BLaER1 treated with 17β-estradiol and CSF1 and Interleukin-3, amounts not matched to agents 10 nM and 100 nM (cell line): ENCODE measurements at regions not wholly inside any gene's neighbourhood (a gene's known extent, or its start where the extent isn't known, plus 50 kb on each side); places are given as distances from the start of the nearest gene placed in this dataset.

Experiments used
- H3K27ac ChIP-seq, 11 experiments: shearing (Covaris generic); formaldehyde crosslinking; 2 replicates each; pipeline ENCODE4 v1.8.1; 2022
- H3K27me3 ChIP-seq, 11 experiments: shearing (Covaris generic); formaldehyde crosslinking; 2 replicates each; pipeline ENCODE4 v1.8.1; 2022
- H3K36me3 ChIP-seq, 11 experiments: shearing (Covaris generic); formaldehyde crosslinking; 2 replicates each; pipeline ENCODE4 v1.8.1; 2022
- H3K4me1 ChIP-seq, 10 experiments: shearing (Covaris generic); formaldehyde crosslinking; 2 replicates each; pipeline ENCODE4 v1.8.1; 2022
- H3K4me2 ChIP-seq, 11 experiments: shearing (Covaris generic); formaldehyde crosslinking; 2 replicates each; pipeline ENCODE4 v1.8.1; 2022
- H3K4me3 ChIP-seq, 10 experiments: shearing (Covaris generic); formaldehyde crosslinking; 2 replicates each; pipeline ENCODE4 v1.8.1; 2022
- H3K9ac ChIP-seq, 11 experiments: shearing (Covaris generic); formaldehyde crosslinking; 2 replicates each; pipeline ENCODE4 v1.8.1; 2022
- H3K9me3 ChIP-seq, 11 experiments: shearing (Covaris generic); formaldehyde crosslinking; replicated peaks in 1 of 11; 2 replicates each; pipeline ENCODE4 v1.8.1; 2022
- H4K20me1 ChIP-seq, 11 experiments: shearing (Covaris generic); formaldehyde crosslinking; 2 replicates each; pipeline ENCODE4 v1.8.1; 2022
- Cebpa-rat ChIP-seq, 11 experiments: shearing (Covaris generic); IDR thresholded peaks; 2 replicates each; pipeline ENCODE4 v1.8.1; 2022

- Histone ChIP-seq H3K27ac (no peak overlapping the region), H4K20me1 (no peaks in the 10 kb centered on the region), H3K4me1 (peaks cover 0 to 8% (median 0%) of the 10 kb centered on the region in 10 experiments; a peak in 4 of 20 replicates), H3K9ac (no peak overlapping the region), H3K27me3 (no peaks in the 10 kb centered on the region), H3K4me3 (no peak overlapping the region), H3K4me2 (no peak overlapping the region), H3K36me3 (no peaks in the 10 kb centered on the region), H3K9me3 (no peaks in the 10 kb centered on the region)
- TF ChIP-seq Cebpa-rat (IDR thresholded peaks at IDR 0.05), result no peak
Observed at GRCh38 chr16:62391134-62391533, 354.9 kb upstream of the CDH8 start.

DNA sequence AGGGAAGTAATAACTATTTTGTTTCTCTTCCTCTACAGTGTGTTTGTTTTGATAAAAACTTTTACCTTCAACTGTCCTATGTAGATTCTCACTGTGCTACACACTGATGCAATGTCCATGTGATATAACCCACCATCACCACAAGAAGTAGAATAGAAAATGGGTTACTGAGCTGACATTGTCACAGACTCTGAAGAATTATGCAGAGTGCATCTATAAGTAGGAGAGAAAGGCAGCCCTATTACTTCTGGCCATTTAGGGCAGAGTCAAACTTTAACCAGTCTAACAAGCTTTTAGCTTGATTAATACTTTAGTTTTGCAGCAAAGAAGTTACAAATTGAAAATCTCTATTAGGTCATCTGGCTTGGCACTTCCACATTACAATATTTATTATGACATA lies 354.0 kb upstream of the CDH8 start:
- no peak overlapping the region for H3K4me2 ChIP-seq
- H3K36me3 ChIP-seq, result no peaks in the 10 kb centered on the region
- no peak overlapping the region for H3K9ac ChIP-seq
- peaks cover 0 to 8% (median 0%) of the 10 kb centered on the region in 10 experiments; a peak in 4 of 20 replicates for H3K4me1 ChIP-seq
- H3K27me3 ChIP-seq, result no peaks in the 10 kb centered on the region
- no peaks in the 10 kb centered on the region for H3K9me3 ChIP-seq
- no peak overlapping the region for H3K4me3 ChIP-seq
- TF ChIP-seq Cebpa-rat (IDR thresholded peaks at IDR 0.05), result no peak
- H4K20me1 ChIP-seq, result no peaks in the 10 kb centered on the region
- H3K27ac ChIP-seq, result no peak overlapping the region

DNA sequence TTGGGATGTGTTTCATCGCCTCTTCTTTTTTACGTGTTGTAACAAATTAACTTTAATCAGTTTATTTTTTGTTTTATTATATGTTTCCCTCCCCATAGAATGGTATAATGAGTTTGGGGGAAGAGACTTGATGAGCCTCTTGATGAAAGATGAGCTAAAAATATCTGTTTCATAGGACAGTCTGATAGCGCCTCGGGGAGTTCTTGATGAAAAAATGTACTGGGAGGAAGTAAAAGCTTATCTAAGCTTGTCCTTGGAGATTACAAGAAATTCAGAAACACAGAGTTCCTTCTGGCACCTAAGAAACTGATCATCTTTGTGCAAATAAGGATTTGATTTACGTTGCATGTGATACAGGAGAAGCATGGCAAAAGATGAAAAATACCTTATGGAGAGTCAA lies 350.2 kb upstream of the CDH8 start:
- Histone ChIP-seq H3K27ac (no peak overlapping the region), H3K4me3 (no peak overlapping the region), H3K36me3 (no peaks in the 10 kb centered on the region), H3K27me3 (no peaks in the 10 kb centered on the region), H3K4me1 (peaks cover 0 to 8% (median 0%) of the 10 kb centered on the region in 10 experiments; a peak in 4 of 20 replicates), H3K9ac (no peak overlapping the region), H4K20me1 (no peaks in the 10 kb centered on the region), H3K4me2 (peak overlapping the region in 1 of 11 experiments; percentile 16; a peak in 1 of 22 replicates), H3K9me3 (no peaks in the 10 kb centered on the region)
- TF ChIP-seq Cebpa-rat (IDR thresholded peaks at IDR 0.05), result no peak

DNA sequence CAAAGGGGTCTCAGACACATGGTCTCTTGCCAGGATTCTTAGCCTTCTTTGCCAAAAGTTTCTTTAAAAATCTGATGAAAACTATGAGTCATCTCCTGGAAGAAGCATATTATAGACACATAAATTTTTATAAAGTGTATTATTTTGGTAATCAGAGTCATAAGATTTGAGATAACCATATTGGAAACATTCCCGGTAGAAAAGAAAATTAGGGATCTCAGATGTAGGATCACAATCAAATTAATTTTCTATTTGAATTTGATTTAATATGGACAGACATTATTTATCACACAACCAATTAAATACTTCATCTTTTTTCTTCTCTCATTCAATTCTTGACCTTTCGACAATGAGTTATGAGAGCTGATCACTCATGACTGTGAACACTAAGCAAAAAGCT lies 347.7 kb upstream of the CDH8 start:
- Histone ChIP-seq H3K4me1 (peaks cover 0 to 8% (median 0%) of the 10 kb centered on the region in 10 experiments; a peak in 4 of 20 replicates), H3K4me3 (no peak overlapping the region), H3K9ac (no peak overlapping the region), H3K36me3 (no peaks in the 10 kb centered on the region), H3K4me2 (no peak overlapping the region), H3K27ac (no peak overlapping the region), H3K27me3 (no peaks in the 10 kb centered on the region), H3K9me3 (no peaks in the 10 kb centered on the region), H4K20me1 (no peaks in the 10 kb centered on the region)
- TF ChIP-seq Cebpa-rat (IDR thresholded peaks at IDR 0.05), result no peak

DNA sequence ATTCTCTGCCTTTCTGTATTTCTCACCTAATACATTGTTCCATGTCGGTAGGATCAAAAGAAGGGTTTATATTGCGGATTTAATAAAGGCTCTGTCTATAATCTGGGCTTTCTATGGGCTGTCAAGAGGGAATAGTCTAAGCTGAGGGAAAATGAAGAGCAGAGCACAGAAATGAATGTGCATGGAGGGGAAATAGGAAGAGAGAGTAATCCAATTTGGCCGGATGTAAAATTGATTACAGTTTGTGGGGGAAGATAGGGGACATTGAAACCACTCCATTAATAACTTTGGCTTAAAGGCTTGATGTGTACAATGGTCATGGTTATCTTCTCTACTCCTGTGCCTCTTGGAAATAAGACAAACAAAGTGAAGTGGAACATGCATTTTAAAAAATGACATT lies 334.2 kb upstream of the CDH8 start:
- TF ChIP-seq Cebpa-rat (IDR thresholded peaks at IDR 0.05), result no peak
- Histone ChIP-seq H4K20me1 (no peaks in the 10 kb centered on the region), H3K36me3 (no peaks in the 10 kb centered on the region), H3K9me3 (no peaks in the 10 kb centered on the region), H3K9ac (no peak overlapping the region), H3K4me2 (no peak overlapping the region), H3K4me1 (no peaks in the 10 kb centered on the region), H3K27me3 (no peaks in the 10 kb centered on the region), H3K4me3 (no peak overlapping the region), H3K27ac (no peak overlapping the region)

GRCh38 chr16:62363501-62363900 lies 327.3 kb upstream of the CDH8 start:
- no peaks in the 10 kb centered on the region for H3K36me3 ChIP-seq
- H3K27me3 ChIP-seq, result no peaks in the 10 kb centered on the region
- no peak overlapping the region for H3K9ac ChIP-seq
- no peaks in the 10 kb centered on the region for H3K9me3 ChIP-seq
- H4K20me1 ChIP-seq, result no peaks in the 10 kb centered on the region; a peak in 1 of 22 replicates
- H3K4me1 ChIP-seq, result no peaks in the 10 kb centered on the region
- H3K27ac ChIP-seq, result no peak overlapping the region
- H3K4me2 ChIP-seq, result no peak overlapping the region
- no peak for TF ChIP-seq Cebpa-rat (IDR thresholded peaks at IDR 0.05)
- H3K4me3 ChIP-seq, result no peak overlapping the region

- Histone ChIP-seq H3K9ac (no peak overlapping the region), H3K9me3 (no peaks in the 10 kb centered on the region), H3K36me3 (no peaks in the 10 kb centered on the region), H3K4me3 (no peak overlapping the region), H3K4me2 (no peak overlapping the region), H3K4me1 (no peaks in the 10 kb centered on the region), H3K27ac (no peak overlapping the region), H4K20me1 (no peaks in the 10 kb centered on the region), H3K27me3 (no peaks in the 10 kb centered on the region)
- no peak for TF ChIP-seq Cebpa-rat (IDR thresholded peaks at IDR 0.05)
Observed at GRCh38 chr16:62353355-62353754, 317.1 kb upstream of the CDH8 start.

DNA sequence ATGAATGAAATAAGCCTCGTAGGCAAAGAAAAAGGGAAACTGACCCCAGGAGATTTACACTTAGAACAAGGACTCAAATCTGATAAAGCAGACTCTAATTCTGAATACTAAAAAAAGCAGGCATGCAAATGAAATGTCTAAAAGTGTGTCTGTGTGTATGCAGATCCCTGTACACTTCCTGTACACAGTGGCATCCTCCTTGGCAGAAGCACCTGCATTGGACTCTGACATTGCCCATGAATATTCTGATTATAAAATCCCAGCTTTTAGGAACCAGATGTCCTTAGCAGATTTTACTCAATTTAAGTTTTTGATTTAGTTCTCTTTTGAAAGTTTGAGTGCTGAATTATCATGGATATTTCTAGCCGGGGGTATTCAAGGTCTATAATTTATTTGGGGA lies 306.0 kb upstream of the CDH8 start:
- no peak overlapping the region for H3K4me2 ChIP-seq
- H3K9ac ChIP-seq, result no peak overlapping the region
- H4K20me1 ChIP-seq, result no peaks in the 10 kb centered on the region
- no peaks in the 10 kb centered on the region for H3K27me3 ChIP-seq
- no peaks in the 10 kb centered on the region for H3K9me3 ChIP-seq
- no peak for TF ChIP-seq Cebpa-rat (IDR thresholded peaks at IDR 0.05)
- H3K36me3 ChIP-seq, result no peaks in the 10 kb centered on the region
- no peak overlapping the region for H3K4me3 ChIP-seq
- no peaks in the 10 kb centered on the region for H3K4me1 ChIP-seq
- H3K27ac ChIP-seq, result no peak overlapping the region

GRCh38 chr16:62335356-62335755 lies 299.1 kb upstream of the CDH8 start:
- TF ChIP-seq Cebpa-rat (IDR thresholded peaks at IDR 0.05), result no peak
- Histone ChIP-seq H3K4me3 (no peak overlapping the region), H3K36me3 (no peaks in the 10 kb centered on the region), H3K9ac (no peak overlapping the region), H3K9me3 (no peaks in the 10 kb centered on the region), H3K4me2 (no peak overlapping the region), H3K27me3 (no peaks in the 10 kb centered on the region; a peak in 1 of 22 replicates), H4K20me1 (no peaks in the 10 kb centered on the region), H3K4me1 (no peaks in the 10 kb centered on the region), H3K27ac (no peak overlapping the region)

DNA sequence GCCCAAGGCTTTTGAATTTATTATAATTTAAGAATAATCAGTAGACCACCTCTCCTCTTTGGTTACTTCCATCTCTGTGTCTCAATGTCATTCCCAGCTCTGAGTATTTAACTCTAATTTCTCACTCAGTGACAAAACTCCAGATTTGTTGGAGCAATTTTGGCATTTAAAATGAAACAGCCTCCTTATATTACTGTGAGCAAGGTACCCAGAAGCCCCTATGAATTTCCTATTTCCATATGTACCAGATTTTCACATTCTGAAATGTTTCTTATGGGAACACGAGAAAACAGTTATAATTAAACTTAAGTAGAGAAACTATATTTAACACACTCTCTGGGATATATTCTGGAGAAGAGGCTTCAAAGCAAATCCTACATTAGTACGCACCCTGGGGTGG lies 285.4 kb upstream of the CDH8 start:
- no peak overlapping the region for H3K9ac ChIP-seq
- no peaks in the 10 kb centered on the region for H3K36me3 ChIP-seq
- H4K20me1 ChIP-seq, result no peaks in the 10 kb centered on the region
- H3K4me3 ChIP-seq, result no peak overlapping the region
- no peak for TF ChIP-seq Cebpa-rat (IDR thresholded peaks at IDR 0.05)
- H3K4me2 ChIP-seq, result no peak overlapping the region
- H3K4me1 ChIP-seq, result no peaks in the 10 kb centered on the region
- no peak overlapping the region for H3K27ac ChIP-seq
- no peaks in the 10 kb centered on the region for H3K9me3 ChIP-seq
- no peaks in the 10 kb centered on the region for H3K27me3 ChIP-seq
